OCI-LY1 (cell line): ENCODE measurements at regions not wholly inside any gene's neighbourhood (a gene's known extent, or its start where the extent isn't known, plus 50 kb on each side); places are given as distances from the start of the nearest gene placed in this dataset.

Experiments used
- H2AFZ ChIP-seq: fragments of 200-600 bp; sonication (generic), shearing (Covaris generic); 2 replicates; pipeline ENCODE4 v1.6.0; 2014; ENCODE audit warnings: antibody characterized with exemption, mild to moderate bottlenecking, low read length
- H3F3A ChIP-seq: fragments of 200-600 bp; sonication (generic), shearing (Covaris generic); 2 replicates; pipeline ENCODE4 v1.6.0; 2014; ENCODE audit warnings: mild to moderate bottlenecking, antibody characterized with exemption, low read length, moderate library complexity; ENCODE audit not compliant: insufficient read depth
- H3K27ac ChIP-seq: fragments of 200-600 bp; sonication (generic); 2 replicates; pipeline ENCODE4 v1.5.1; 2014; ENCODE audit warnings: low read length, mixed run types, mild to moderate bottlenecking, low read depth; ENCODE audit not compliant: poor library complexity, severe bottlenecking
- H3K27me3 ChIP-seq: fragments of 200-600 bp; sonication (generic); 2 replicates; pipeline ENCODE4 v1.6.0; 2014; ENCODE audit warnings: antibody characterized with exemption, mild to moderate bottlenecking, low read length, moderate library complexity; ENCODE audit not compliant: insufficient read depth
- H3K36me3 ChIP-seq: fragments of 200-600 bp; sonication (generic); 2 replicates; pipeline ENCODE4 v1.6.1; 2014; ENCODE audit warnings: mild to moderate bottlenecking, antibody characterized with exemption, low read length, moderate library complexity, mixed read lengths; ENCODE audit not compliant: insufficient read depth
- H3K4me1 ChIP-seq: fragments of 200-600 bp; sonication (generic); 2 replicates; pipeline ENCODE4 v1.5.1; 2014; ENCODE audit warnings: mild to moderate bottlenecking, low read length, moderate library complexity; ENCODE audit not compliant: insufficient read depth, severe bottlenecking
- H3K4me2 ChIP-seq: fragments of 200-600 bp; sonication (generic), shearing (Covaris generic); 2 replicates; pipeline ENCODE4 v1.6.1; 2014; ENCODE audit warnings: low read length
- H3K4me3 ChIP-seq: fragments of 200-600 bp; sonication (generic); 2 replicates; pipeline ENCODE4 v1.5.1; 2014; ENCODE audit warnings: low read length, low read depth, mild to moderate bottlenecking, mixed read lengths; ENCODE audit not compliant: poor library complexity, severe bottlenecking
- H3K79me2 ChIP-seq: fragments of 200-600 bp; shearing (Covaris generic); 2 replicates; pipeline ENCODE4 v1.6.1; 2016; ENCODE audit warnings: mixed run types, low read length, mixed read lengths; ENCODE audit not compliant: insufficient read depth
- H3K9ac ChIP-seq: fragments of 200-600 bp; sonication (generic), shearing (Covaris generic); 2 replicates; pipeline ENCODE4 v1.6.1; 2014; ENCODE audit warnings: mild to moderate bottlenecking, low read length, mixed read lengths
- H3K9me2 ChIP-seq: fragments of 200-600 bp; sonication (generic), shearing (Covaris generic); 2 replicates; pipeline ENCODE4 v1.6.1; 2014; ENCODE audit warnings: low read depth, mild to moderate bottlenecking, low read length, mixed read lengths
- H3K9me3 ChIP-seq: fragments of 200-600 bp; shearing (Covaris generic); 2 replicates; pipeline ENCODE4 v1.6.1; 2014; ENCODE audit warnings: low read length, mixed read lengths
- H4K20me1 ChIP-seq: fragments of 200-600 bp; sonication (generic), shearing (Covaris generic); 2 replicates; pipeline ENCODE4 v1.6.0; 2016; ENCODE audit warnings: mild to moderate bottlenecking, low read length; ENCODE audit not compliant: insufficient read depth
- EZH2 ChIP-seq: fragments of 200-600 bp; sonication (generic), shearing (Covaris generic); IDR thresholded peaks from 2 replicates; pipeline ENCODE4 v1.8.0; 2017; ENCODE audit warnings: borderline replicate concordance, mixed run types, mild to moderate bottlenecking, antibody characterized with exemption, low read length, moderate library complexity, mixed read lengths
- TF ChIP-seq, protein P1 (sequence below): fragments of 200-600 bp; sonication (generic), shearing (Covaris generic); IDR thresholded peaks from 2 replicates; pipeline ENCODE4 v1.5.1; 2017; ENCODE audit warnings: mild to moderate bottlenecking, antibody characterized with exemption, low read length, moderate library complexity, mixed read lengths

DNA sequence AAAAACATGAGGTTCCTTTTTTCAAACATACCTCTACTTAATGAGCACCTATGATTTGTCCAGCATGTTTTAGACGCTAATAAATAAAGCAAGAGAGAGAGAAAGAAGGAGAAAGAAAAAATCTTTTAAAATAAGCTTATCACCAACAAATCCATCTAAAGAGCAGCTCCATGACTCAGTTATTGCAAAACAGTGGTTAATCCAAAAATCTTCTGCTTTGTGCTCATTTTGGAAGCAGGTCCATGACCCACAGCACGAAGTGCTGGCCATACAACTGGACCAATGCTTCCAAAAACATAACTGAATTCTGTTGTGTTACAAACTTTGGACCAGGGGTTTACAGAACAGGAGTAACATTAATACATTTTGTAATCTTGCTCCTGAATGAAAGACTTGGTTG lies 696.6 kb downstream of the KCNA4 start:
- H3K4me2 ChIP-seq = no peak overlapping the region
- H3K79me2 ChIP-seq = no peaks in the 10 kb centered on the region
- no peak for TF ChIP-seq EZH2
- TF ChIP-seq, protein P1, sequence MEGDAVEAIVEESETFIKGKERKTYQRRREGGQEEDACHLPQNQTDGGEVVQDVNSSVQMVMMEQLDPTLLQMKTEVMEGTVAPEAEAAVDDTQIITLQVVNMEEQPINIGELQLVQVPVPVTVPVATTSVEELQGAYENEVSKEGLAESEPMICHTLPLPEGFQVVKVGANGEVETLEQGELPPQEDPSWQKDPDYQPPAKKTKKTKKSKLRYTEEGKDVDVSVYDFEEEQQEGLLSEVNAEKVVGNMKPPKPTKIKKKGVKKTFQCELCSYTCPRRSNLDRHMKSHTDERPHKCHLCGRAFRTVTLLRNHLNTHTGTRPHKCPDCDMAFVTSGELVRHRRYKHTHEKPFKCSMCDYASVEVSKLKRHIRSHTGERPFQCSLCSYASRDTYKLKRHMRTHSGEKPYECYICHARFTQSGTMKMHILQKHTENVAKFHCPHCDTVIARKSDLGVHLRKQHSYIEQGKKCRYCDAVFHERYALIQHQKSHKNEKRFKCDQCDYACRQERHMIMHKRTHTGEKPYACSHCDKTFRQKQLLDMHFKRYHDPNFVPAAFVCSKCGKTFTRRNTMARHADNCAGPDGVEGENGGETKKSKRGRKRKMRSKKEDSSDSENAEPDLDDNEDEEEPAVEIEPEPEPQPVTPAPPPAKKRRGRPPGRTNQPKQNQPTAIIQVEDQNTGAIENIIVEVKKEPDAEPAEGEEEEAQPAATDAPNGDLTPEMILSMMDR = no peak
- H2AFZ ChIP-seq = no peak overlapping the region
- no peak overlapping the region for H3K27ac ChIP-seq
- no peaks in the 10 kb centered on the region for H3K27me3 ChIP-seq
- H3K9me2 ChIP-seq = no peaks in the 10 kb centered on the region
- H3K9ac ChIP-seq = no peak overlapping the region
- no peaks in the 10 kb centered on the region for H3K36me3 ChIP-seq
- no peaks in the 10 kb centered on the region for H3K4me1 ChIP-seq
- no peaks in the 10 kb centered on the region for H4K20me1 ChIP-seq
- H3K9me3 ChIP-seq = no peaks in the 10 kb centered on the region
- no peaks in the 10 kb centered on the region for H3F3A ChIP-seq
- no peak overlapping the region for H3K4me3 ChIP-seq

DNA sequence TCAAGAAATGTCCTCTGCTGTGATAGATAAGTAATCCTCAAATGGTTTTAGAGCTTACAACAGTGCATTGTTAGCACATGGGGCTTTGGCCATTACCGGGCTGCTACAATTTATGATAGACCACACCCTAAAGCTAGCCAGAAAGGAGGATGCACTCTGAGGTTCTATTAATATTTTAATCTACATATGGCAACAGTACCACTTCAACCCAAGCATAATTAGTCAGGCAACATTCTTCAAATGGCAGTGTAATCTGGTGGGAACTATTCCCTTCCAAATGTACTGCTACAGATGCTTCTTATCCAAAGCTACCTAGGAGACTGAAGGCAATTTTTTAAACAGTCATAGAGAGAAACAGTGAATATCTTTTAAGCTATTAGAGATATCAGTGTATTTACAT lies 697.6 kb downstream of the KCNA4 start:
- Histone ChIP-seq H3K27ac (no peak overlapping the region), H2AFZ (no peak overlapping the region), H3K79me2 (no peaks in the 10 kb centered on the region), H3F3A (no peaks in the 10 kb centered on the region), H3K4me2 (no peak overlapping the region), H3K36me3 (no peaks in the 10 kb centered on the region), H3K4me3 (no peak overlapping the region), H3K9ac (no peak overlapping the region), H4K20me1 (no peaks in the 10 kb centered on the region), H3K27me3 (no peaks in the 10 kb centered on the region), H3K9me3 (no peaks in the 10 kb centered on the region), H3K9me2 (no peaks in the 10 kb centered on the region), H3K4me1 (no peaks in the 10 kb centered on the region)
- TF ChIP-seq, protein P1 = no peak
- TF ChIP-seq EZH2 = no peak

DNA sequence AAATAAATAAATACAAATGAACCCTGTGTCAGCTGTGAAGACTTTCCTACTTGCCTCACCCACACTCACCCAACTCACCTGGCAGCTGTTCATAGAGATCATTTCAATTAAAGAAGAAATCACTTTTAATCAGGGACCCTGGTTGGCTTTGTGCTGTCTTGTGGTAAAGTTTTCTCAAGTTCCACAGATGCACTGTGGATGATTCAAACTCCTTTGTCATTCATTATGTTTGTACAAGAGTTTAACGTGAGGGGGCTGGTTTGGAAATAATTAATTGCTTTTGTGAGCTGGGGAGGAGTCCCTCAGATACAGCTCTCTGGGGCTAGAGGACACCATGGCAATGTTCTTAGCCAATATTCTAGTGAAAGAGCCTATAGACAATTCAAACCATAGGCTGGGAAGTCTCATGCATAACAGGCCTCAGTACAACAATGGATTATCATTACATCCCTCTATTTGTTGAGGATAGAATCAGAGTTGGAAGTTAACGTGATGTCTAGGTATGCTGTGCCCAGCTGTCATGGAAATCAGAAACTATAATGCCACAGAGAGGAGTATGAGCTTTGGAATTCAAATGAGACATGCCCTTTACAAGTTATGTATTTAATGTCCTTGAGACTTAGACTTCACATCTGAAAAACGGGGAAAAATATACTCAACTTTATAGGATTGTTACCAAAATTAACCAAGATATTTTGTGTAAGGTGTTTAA lies 698.5 kb downstream of the KCNA4 start:
- H3K27me3 ChIP-seq = no peaks in the 10 kb centered on the region
- H2AFZ ChIP-seq = no peak overlapping the region
- no peaks in the 10 kb centered on the region for H3K79me2 ChIP-seq
- H3K9me3 ChIP-seq = no peaks in the 10 kb centered on the region
- H3K4me1 ChIP-seq = no peaks in the 10 kb centered on the region
- TF ChIP-seq, protein P1 = no peak
- no peak for TF ChIP-seq EZH2
- H3K4me2 ChIP-seq = no peak overlapping the region
- no peak overlapping the region for H3K4me3 ChIP-seq
- no peaks in the 10 kb centered on the region for H4K20me1 ChIP-seq
- no peaks in the 10 kb centered on the region for H3K36me3 ChIP-seq
- no peak overlapping the region for H3K9ac ChIP-seq
- H3K27ac ChIP-seq = no peak overlapping the region
- no peaks in the 10 kb centered on the region for H3F3A ChIP-seq
- no peaks in the 10 kb centered on the region for H3K9me2 ChIP-seq
